Osteocyte (in vitro differentiated cells): ENCODE measurements at regions not wholly inside any gene's neighbourhood (a gene's known extent, or its start where the extent isn't known, plus 50 kb on each side); places are given as distances from the start of the nearest gene placed in this dataset.
"Not testable (repeated sequence)": the region's sequence is repeated elsewhere in the genome, so short reads cannot be mapped to it uniquely, and the experiment has no call there.

ENCODE experiments used
- DNase-seq: peaks from one replicate; pipeline ENCODE4 v3.0.0; 2021; ENCODE audit warnings: mixed read lengths; ENCODE audit not compliant: unreplicated experiment; ENCODE audit errors: extremely low spot score
- H3K27ac Mint-ChIP-seq: one replicate; pipeline ENCODE4 v1.8.0; 2021; ENCODE audit warnings: mild to moderate bottlenecking, mixed read lengths; ENCODE audit not compliant: unreplicated experiment
- H3K27me3 Mint-ChIP-seq: one replicate; pipeline ENCODE4 v1.8.0; 2021; ENCODE audit warnings: mixed read lengths; ENCODE audit not compliant: unreplicated experiment
- H3K36me3 Mint-ChIP-seq: one replicate; pipeline ENCODE4 v1.8.0; 2021; ENCODE audit warnings: mixed read lengths; ENCODE audit not compliant: unreplicated experiment
- H3K4me1 Mint-ChIP-seq: one replicate; pipeline ENCODE4 v1.8.0; 2021; ENCODE audit warnings: mixed read lengths; ENCODE audit not compliant: unreplicated experiment
- H3K4me3 Mint-ChIP-seq: one replicate; pipeline ENCODE4 v1.8.0; 2021; ENCODE audit warnings: mild to moderate bottlenecking, moderate library complexity, mixed read lengths; ENCODE audit not compliant: unreplicated experiment
- H3K9me3 Mint-ChIP-seq: one replicate; pipeline ENCODE4 v1.8.0; 2021; ENCODE audit warnings: mixed read lengths; ENCODE audit not compliant: unreplicated experiment
- CTCF ChIP-seq: fragments of 200-600 bp; sonication (generic); IDR thresholded peaks from 2 replicates; pipeline ENCODE4 v1.5.0; 2021; ENCODE audit warnings: antibody characterized with exemption, mild to moderate bottlenecking, moderate library complexity

GRCh38 chr15:96200357-96200967, 130.0 kb upstream of the NR2F2 start:
- no peak for TF ChIP-seq CTCF
- H3K36me3 Mint-ChIP-seq = peaks cover 30% of the 10 kb centered on the region
- H3K4me3 Mint-ChIP-seq = no peak overlapping the region
- H3K9me3 Mint-ChIP-seq = peaks cover 8% of the 10 kb centered on the region
- no peak overlapping the region for H3K27ac Mint-ChIP-seq
- no peaks in the 10 kb centered on the region for H3K27me3 Mint-ChIP-seq
- peaks cover 7% of the 10 kb centered on the region for H3K4me1 Mint-ChIP-seq
- no peak for DNase-seq

GRCh38 chr15:96201696-96202095, 128.8 kb upstream of the NR2F2 start:
- Mint-ChIP-seq H3K36me3 (peaks cover 28% of the 10 kb centered on the region), H3K9me3 (peaks cover 8% of the 10 kb centered on the region), H3K27me3 (no peaks in the 10 kb centered on the region), H3K4me1 (peaks cover 7% of the 10 kb centered on the region), H3K4me3 (no peak overlapping the region), H3K27ac (no peak overlapping the region)
- no peak for DNase-seq
- TF ChIP-seq CTCF = no peak

- H3K27ac Mint-ChIP-seq, H3K4me3 Mint-ChIP-seq, DNase-seq, H3K27me3 Mint-ChIP-seq, H3K9me3 Mint-ChIP-seq, H3K4me1 Mint-ChIP-seq: not testable (repeated sequence)
- H3K36me3 Mint-ChIP-seq = peaks cover 22% of the 10 kb centered on the region
These were observed 124.9 kb upstream of the NR2F2 start for GRCh38 chr15:96205588-96205987.

GRCh38 chr15:96207377-96208006, 123.0 kb upstream of the NR2F2 start:
- H3K36me3 Mint-ChIP-seq = peaks cover 14% of the 10 kb centered on the region
- H3K27me3 Mint-ChIP-seq = no peaks in the 10 kb centered on the region
- no peak for DNase-seq

GRCh38 chr15:96209285-96209735, 121.2 kb upstream of the NR2F2 start:
- Mint-ChIP-seq H3K9me3 (peaks cover 9% of the 10 kb centered on the region), H3K4me3 (no peak overlapping the region), H3K4me1 (peaks cover 3% of the 10 kb centered on the region), H3K27me3 (no peaks in the 10 kb centered on the region), H3K27ac (no peak overlapping the region), H3K36me3 (peaks cover 14% of the 10 kb centered on the region)
- no peak for TF ChIP-seq CTCF
- DNase-seq = no peak

More at GRCh38 chr15:96207377-96208006, 123.0 kb upstream of the NR2F2 start:
- Mint-ChIP-seq H3K27ac (no peak overlapping the region), H3K4me3 (no peak overlapping the region), H3K9me3 (peaks cover 9% of the 10 kb centered on the region), H3K4me1 (peaks cover 3% of the 10 kb centered on the region)
- no peak for TF ChIP-seq CTCF
